Bronchial epithelial cell (primary cell): ENCODE measurements at regions not wholly inside any gene's neighbourhood (a gene's known extent, or its start where the extent isn't known, plus 50 kb on each side); places are given as distances from the start of the nearest gene placed in this dataset.
"Not testable (repeated sequence)": the region's sequence is repeated elsewhere in the genome, so short reads cannot be mapped to it uniquely, and the experiment has no call there.

ENCODE experiments used
- DNase-seq: peaks from one replicate; pipeline ENCODE4 v3.0.0-alpha.2; 2010; ENCODE audit warnings: low read depth
- FAIRE-seq: peaks from 2 replicates; lab custom pipeline; 2011; peaks lifted over from hg19 to GRCh38; lab: Jason Lieb, UNC
- H3K27me3 ChIP-seq: 2 replicates; pipeline ENCODE4 v1.5.1; 2011; ENCODE audit warnings: low read length; ENCODE audit not compliant: control insufficient read depth, insufficient read depth
- H3K36me3 ChIP-seq: 2 replicates; pipeline ENCODE4 v1.5.1; 2011; ENCODE audit warnings: low read length; ENCODE audit not compliant: control insufficient read depth, insufficient read depth
- H3K4me3 ChIP-seq: 2 replicates; pipeline ENCODE4 v1.5.1; 2011; ENCODE audit warnings: mild to moderate bottlenecking, low read depth, low read length, control low read depth
- CTCF ChIP-seq: IDR thresholded peaks from 2 replicates; pipeline ENCODE4 v1.5.1; 2011; ENCODE audit warnings: mild to moderate bottlenecking, moderate library complexity, low read length, control low read depth, inconsistent platforms; ENCODE audit not compliant: insufficient read depth, severe bottlenecking

- no peaks in the 10 kb centered on the region for H3K36me3 ChIP-seq
- TF ChIP-seq CTCF: no peak
- FAIRE-seq (no peak), DNase-seq (no peak)
- H3K27me3 ChIP-seq: no peaks in the 10 kb centered on the region
- no peak overlapping the region for H3K4me3 ChIP-seq
Observed at GRCh38 chr5:113761594-113761993, 248.1 kb downstream of the YTHDC2 start.

GRCh38 chr5:113764382-113764781 lies 250.9 kb downstream of the YTHDC2 start:
- no peak for FAIRE-seq
- DNase-seq: no peak
- H3K27me3 ChIP-seq: no peaks in the 10 kb centered on the region
- no peak for TF ChIP-seq CTCF
- no peaks in the 10 kb centered on the region for H3K36me3 ChIP-seq
- no peak overlapping the region for H3K4me3 ChIP-seq

GRCh38 chr5:113766827-113767226 lies 253.3 kb downstream of the YTHDC2 start:
- H3K27me3 ChIP-seq, H3K36me3 ChIP-seq, DNase-seq, H3K4me3 ChIP-seq, FAIRE-seq: not testable (repeated sequence)

GRCh38 chr5:113770648-113771047 lies 257.2 kb downstream of the YTHDC2 start:
- TF ChIP-seq CTCF: no peak
- FAIRE-seq: no peak
- DNase-seq: no peak

GRCh38 chr5:113771483-113771882 lies 258.0 kb downstream of the YTHDC2 start:
- DNase-seq: no peak
- no peak for TF ChIP-seq CTCF
- Histone ChIP-seq H3K4me3 (no peak overlapping the region), H3K36me3 (no peaks in the 10 kb centered on the region), H3K27me3 (no peaks in the 10 kb centered on the region)
- FAIRE-seq: no peak

More at GRCh38 chr5:113770648-113771047, 257.2 kb downstream of the YTHDC2 start:
- no peaks in the 10 kb centered on the region for H3K36me3 ChIP-seq
- H3K4me3 ChIP-seq: no peak overlapping the region
- H3K27me3 ChIP-seq: no peaks in the 10 kb centered on the region

- DNase-seq: no peak
- H3K27me3 ChIP-seq: no peaks in the 10 kb centered on the region
- no peaks in the 10 kb centered on the region for H3K36me3 ChIP-seq
- no peak overlapping the region for H3K4me3 ChIP-seq
- no peak for TF ChIP-seq CTCF
- no peak for FAIRE-seq
Observed at GRCh38 chr5:113776168-113776567, 262.7 kb downstream of the YTHDC2 start.
